ENCODE measurements at regions not wholly inside any gene's neighbourhood (a gene's known extent, or its start where the extent isn't known, plus 50 kb on each side); places are given as distances from the start of the nearest gene placed in this dataset.

- H3K27ac ChIP-seq = no peak overlapping the region
- TF ChIP-seq POLR2AphosphoS5 (IDR thresholded peaks at IDR 0.05) (no peak), POLR2A (IDR thresholded peaks at IDR 0.05) (no peak), CTCF (IDR thresholded peaks at IDR 0.05) (no peak)
Observed at GRCh38 chr10:36271627-36272340, 629.7 kb upstream of the FZD8 start.

GRCh38 chr10:36269222-36269621 lies 627.1 kb upstream of the FZD8 start:
- Histone ChIP-seq H3K27me3 (no peaks in the 10 kb centered on the region), H3K4me3 (no peak overlapping the region), H3K36me3 (no peaks in the 10 kb centered on the region), H3K9me3 (no peaks in the 10 kb centered on the region), H3K4me1 (no peaks in the 10 kb centered on the region), H3K27ac (no peak overlapping the region)
- TF ChIP-seq POLR2A (IDR thresholded peaks at IDR 0.05) (no peak), POLR2AphosphoS5 (IDR thresholded peaks at IDR 0.05) (no peak), EP300 (IDR thresholded peaks at IDR 0.05) (no peak), CTCF (IDR thresholded peaks at IDR 0.05) (no peak)
- DNase-seq (ENCODE audit: low spot score in 2 of 2) = no peak
- WGBS = 83% methylated on average over 1 of the region's 1 CpG

More at GRCh38 chr10:36271627-36272340, 629.7 kb upstream of the FZD8 start:
- Histone ChIP-seq H3K27me3 (no peaks in the 10 kb centered on the region), H3K4me3 (no peak overlapping the region), H3K9me3 (no peaks in the 10 kb centered on the region), H3K4me1 (no peaks in the 10 kb centered on the region), H3K36me3 (no peaks in the 10 kb centered on the region)
- no peak for DNase-seq (ENCODE audit: low spot score in 2 of 2)
- WGBS = 81% methylated on average over 2 of the region's 2 CpGs

- Histone ChIP-seq H3K27me3 (no peaks in the 10 kb centered on the region), H3K36me3 (no peaks in the 10 kb centered on the region), H3K9me3 (no peaks in the 10 kb centered on the region), H3K27ac (no peak overlapping the region), H3K4me3 (no peak overlapping the region), H3K4me1 (no peaks in the 10 kb centered on the region)
- no peak for DNase-seq (ENCODE audit: low spot score in 2 of 2)
- TF ChIP-seq POLR2AphosphoS5 (IDR thresholded peaks at IDR 0.05) (no peak), POLR2A (IDR thresholded peaks at IDR 0.05) (no peak)
- 34% methylated on average over 1 of the region's 1 CpG for WGBS
Observed at GRCh38 chr10:36266923-36267322, 624.8 kb upstream of the FZD8 start.

GRCh38 chr10:36265741-36266140 lies 623.6 kb upstream of the FZD8 start:
- Histone ChIP-seq H3K27ac (no peak overlapping the region), H3K4me1 (no peaks in the 10 kb centered on the region), H3K4me3 (no peak overlapping the region), H3K27me3 (no peaks in the 10 kb centered on the region), H3K36me3 (no peaks in the 10 kb centered on the region), H3K9me3 (no peaks in the 10 kb centered on the region)
- no peak for DNase-seq (ENCODE audit: low spot score in 2 of 2)
- WGBS = 72% methylated on average over 2 of the region's 2 CpGs
- TF ChIP-seq EP300 (IDR thresholded peaks at IDR 0.05) (no peak), POLR2AphosphoS5 (IDR thresholded peaks at IDR 0.05) (no peak), CTCF (IDR thresholded peaks at IDR 0.05) (no peak), POLR2A (IDR thresholded peaks at IDR 0.05) (no peak)

GRCh38 chr10:36263871-36264270 lies 621.8 kb upstream of the FZD8 start:
- TF ChIP-seq EP300 (IDR thresholded peaks at IDR 0.05) (no peak), POLR2A (IDR thresholded peaks at IDR 0.05) (no peak), CTCF (IDR thresholded peaks at IDR 0.05) (no peak), POLR2AphosphoS5 (IDR thresholded peaks at IDR 0.05) (no peak)
- H3K36me3 ChIP-seq = no peaks in the 10 kb centered on the region
- no peaks in the 10 kb centered on the region for H3K9me3 ChIP-seq
- H3K4me1 ChIP-seq = no peaks in the 10 kb centered on the region
- no peak for DNase-seq (ENCODE audit: low spot score in 2 of 2)
- H3K27ac ChIP-seq = no peak overlapping the region
- 90% methylated on average over 3 of the region's 3 CpGs for WGBS
- H3K4me3 ChIP-seq = no peak overlapping the region
- no peaks in the 10 kb centered on the region for H3K27me3 ChIP-seq

- DNase-seq (ENCODE audit: low spot score in 2 of 2) = no peak
- H3K36me3 ChIP-seq = no peaks in the 10 kb centered on the region
- TF ChIP-seq POLR2A (IDR thresholded peaks at IDR 0.05) (no peak), CTCF (IDR thresholded peaks at IDR 0.05) (no peak), EP300 (IDR thresholded peaks at IDR 0.05) (no peak), POLR2AphosphoS5 (IDR thresholded peaks at IDR 0.05) (no peak)
- H3K27me3 ChIP-seq = no peaks in the 10 kb centered on the region
- H3K4me3 ChIP-seq = no peak overlapping the region
- H3K4me1 ChIP-seq = peaks cover 9% of the 10 kb centered on the region
- no peaks in the 10 kb centered on the region for H3K9me3 ChIP-seq
- WGBS = 58% methylated on average over 2 of the region's 2 CpGs
- H3K27ac ChIP-seq = no peak overlapping the region
Observed at GRCh38 chr10:36256948-36257356, 614.9 kb upstream of the FZD8 start.
